Activated CD8-positive, alpha-beta T cell treated with anti-CD3 and anti-CD28 coated beads for 36 hours (primary cell): ENCODE measurements at regions not wholly inside any gene's neighbourhood (a gene's known extent, or its start where the extent isn't known, plus 50 kb on each side); places are given as distances from the start of the nearest gene placed in this dataset.

Experiments used
- ATAC-seq: fragments of 200-7000 bp; cut with Tn5 transposase; one replicate; pipeline ENCODE4 v1.10.0; 2021; ENCODE audit warnings: mild to moderate bottlenecking, moderate library complexity
- CTCF ChIA-PET: fragments of 350-600 bp; sonication (Branson Sonifier 250); formaldehyde crosslinking; loops from one replicate; lab custom pipeline; 2021; ENCODE audit warnings: antibody characterized with exemption; lab: Charles Lee
- POLR2A ChIA-PET: fragments of 350-600 bp; sonication (Branson Sonifier 250); formaldehyde crosslinking; loops from one replicate; lab custom pipeline; 2021; ENCODE audit warnings: antibody characterized with exemption; lab: Charles Lee
- DNase-seq: peaks from one replicate; pipeline ENCODE4 v3.0.0-alpha.2; 2020
- H3K27ac Mint-ChIP-seq: one replicate; pipeline ENCODE4 v1.8.0; 2021; ENCODE audit warnings: mild to moderate bottlenecking, mixed read lengths
- H3K27me3 Mint-ChIP-seq: one replicate; pipeline ENCODE4 v1.8.0; 2021; ENCODE audit warnings: mixed read lengths
- H3K36me3 Mint-ChIP-seq: one replicate; pipeline ENCODE4 v1.8.0; 2021; ENCODE audit warnings: low read depth, mixed read lengths
- H3K4me1 Mint-ChIP-seq: one replicate; pipeline ENCODE4 v1.8.0; 2021; ENCODE audit warnings: low read depth, mixed read lengths
- H3K4me3 Mint-ChIP-seq: one replicate; pipeline ENCODE4 v1.8.0; 2021; ENCODE audit warnings: mild to moderate bottlenecking, moderate library complexity, mixed read lengths
- H3K9me3 Mint-ChIP-seq: one replicate; pipeline ENCODE4 v1.8.0; 2021; ENCODE audit warnings: mixed read lengths
- CTCF ChIP-seq: fragments of 200-600 bp; IDR thresholded peaks from one replicate; pipeline ENCODE4 v1.8.0; 2022; ENCODE audit warnings: antibody characterized with exemption, mild to moderate bottlenecking
- intact Hi-C: fragments of 100-400 bp; cut with micrococcal nuclease; formaldehyde crosslinking; loops from one replicate; pipeline ENCODE4 v1.10.0; 2022

GRCh38 chr6:77332915-77333623, 130.2 kb downstream of the HTR1B start:
- Mint-ChIP-seq H3K4me3 (no peak overlapping the region), H3K4me1 (no peaks in the 10 kb centered on the region), H3K36me3 (no peaks in the 10 kb centered on the region), H3K27ac (no peak overlapping the region), H3K27me3 (no peaks in the 10 kb centered on the region), H3K9me3 (peaks cover 8% of the 10 kb centered on the region)
- ChIA-PET POLR2A (no interaction called here), CTCF (no interaction called here)
- intact Hi-C loops = no loop called here
- ATAC-seq (no peak), DNase-seq (no peak)
- no peak for TF ChIP-seq CTCF

GRCh38 chr6:77326711-77327110, 136.6 kb downstream of the HTR1B start:
- no peaks in the 10 kb centered on the region for H3K36me3 Mint-ChIP-seq
- H3K4me1 Mint-ChIP-seq = no peaks in the 10 kb centered on the region
- ATAC-seq (no peak), DNase-seq (no peak)
- intact Hi-C loops = no loop called here
- H3K27ac Mint-ChIP-seq = no peak overlapping the region
- no peak for TF ChIP-seq CTCF
- H3K27me3 Mint-ChIP-seq = no peaks in the 10 kb centered on the region
- ChIA-PET POLR2A (no interaction called here), CTCF (no interaction called here)
- no peak overlapping the region for H3K4me3 Mint-ChIP-seq
- peaks cover 10% of the 10 kb centered on the region for H3K9me3 Mint-ChIP-seq

GRCh38 chr6:77326029-77326428, 137.3 kb downstream of the HTR1B start:
- CTCF ChIA-PET = no interaction called here
- H3K27me3 Mint-ChIP-seq = no peaks in the 10 kb centered on the region
- no peak for DNase-seq
- H3K36me3 Mint-ChIP-seq = no peaks in the 10 kb centered on the region
- no peak for ATAC-seq
- peaks cover 10% of the 10 kb centered on the region for H3K9me3 Mint-ChIP-seq
- TF ChIP-seq CTCF = no peak
- POLR2A ChIA-PET = no interaction called here
- intact Hi-C loops = no loop called here
- no peak overlapping the region for H3K4me3 Mint-ChIP-seq
- H3K27ac Mint-ChIP-seq = no peak overlapping the region
- H3K4me1 Mint-ChIP-seq = no peaks in the 10 kb centered on the region

- Mint-ChIP-seq H3K27me3 (no peaks in the 10 kb centered on the region), H3K36me3 (no peaks in the 10 kb centered on the region), H3K4me1 (no peaks in the 10 kb centered on the region), H3K27ac (no peak overlapping the region), H3K4me3 (no peak overlapping the region), H3K9me3 (peaks cover 9% of the 10 kb centered on the region)
- intact Hi-C loops = no loop called here
- TF ChIP-seq CTCF = no peak
- DNase-seq (no peak), ATAC-seq (no peak)
- POLR2A ChIA-PET = no interaction called here
- CTCF ChIA-PET = no interaction called here
Measured at GRCh38 chr6:77324866-77325265, 138.4 kb downstream of the HTR1B start.

GRCh38 chr6:77322604-77323003, 140.7 kb downstream of the HTR1B start:
- no peak overlapping the region for H3K27ac Mint-ChIP-seq
- DNase-seq = no peak
- no peaks in the 10 kb centered on the region for H3K4me1 Mint-ChIP-seq
- ChIA-PET CTCF (no interaction called here), POLR2A (no interaction called here)
- no peaks in the 10 kb centered on the region for H3K36me3 Mint-ChIP-seq
- intact Hi-C loops = no loop called here
- no peaks in the 10 kb centered on the region for H3K27me3 Mint-ChIP-seq
- no peak for ATAC-seq
- peaks cover 9% of the 10 kb centered on the region for H3K9me3 Mint-ChIP-seq
- no peak for TF ChIP-seq CTCF
- no peak overlapping the region for H3K4me3 Mint-ChIP-seq
